Anterior cingulate cortex (tissue), 58 donors: ENCODE measurements at regions not wholly inside any gene's neighbourhood (a gene's known extent, or its start where the extent isn't known, plus 50 kb on each side); places are given as distances from the start of the nearest gene placed in this dataset.

Source experiments
- DNase-seq, 58 donors: peaks; one replicate each; lab custom pipeline; 2025; lab: John Stamatoyannopoulos, UW

DNA sequence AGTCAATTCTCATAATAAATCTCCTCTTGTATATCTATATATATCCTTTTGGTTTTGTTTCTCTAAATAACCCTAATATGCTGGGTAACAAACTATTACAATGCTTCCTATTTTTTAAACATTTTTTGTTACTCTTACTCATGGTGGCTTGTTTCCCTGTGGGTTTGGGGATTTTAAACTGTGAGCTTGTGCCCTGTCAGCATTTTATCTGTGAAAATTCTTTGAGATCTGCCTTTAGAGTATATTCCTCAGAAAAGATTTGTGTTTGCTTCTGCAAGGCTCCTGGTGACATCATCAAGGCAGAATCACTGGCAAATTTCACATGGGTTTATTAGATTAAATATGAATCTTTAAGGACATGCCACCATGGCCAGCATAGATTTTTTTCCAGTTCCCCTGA is 273.6 kb downstream of the LRFN2 start:
- DNase-seq, result no peak

DNA sequence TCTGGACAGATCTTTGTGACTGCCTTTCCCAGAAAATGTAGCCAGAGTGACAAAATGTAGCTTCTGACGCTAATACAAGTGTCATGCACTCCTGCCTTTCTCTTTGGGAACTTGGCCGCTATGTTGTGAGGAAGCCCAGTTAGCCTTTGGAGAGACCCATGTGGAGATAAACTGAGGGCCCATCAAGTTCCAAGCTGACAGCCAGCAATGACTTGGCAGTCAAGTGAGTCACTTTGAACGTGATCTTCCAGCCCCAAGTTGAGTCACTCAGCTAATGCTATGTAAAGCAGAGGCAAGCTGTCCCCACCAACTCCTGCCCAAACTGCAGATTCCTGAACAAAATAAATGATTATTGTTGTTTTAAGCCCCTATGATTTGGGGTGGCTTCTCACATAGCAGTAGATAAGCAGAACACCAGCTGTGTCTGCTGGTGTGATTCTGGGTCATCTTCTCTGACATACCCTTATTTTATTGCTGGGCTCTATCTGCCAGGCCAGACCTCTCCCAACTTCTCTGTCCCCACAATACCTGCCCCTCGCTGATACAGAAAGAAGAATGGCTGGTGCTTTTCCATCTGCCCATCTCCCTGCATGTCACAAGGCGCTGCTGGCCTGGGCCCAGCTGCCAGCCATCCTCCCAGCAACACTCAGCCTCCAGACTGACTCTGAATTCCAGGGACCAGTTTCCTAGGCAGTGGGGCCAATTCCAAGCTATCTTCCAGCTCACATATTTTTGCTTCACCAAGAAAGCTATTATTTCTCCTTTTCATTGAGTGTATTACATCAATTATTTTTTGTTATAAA is 274.8 kb downstream of the LRFN2 start:
- peak in 14 of 58 donors; percentile 2 to 41 (median 18) for DNase-seq

DNA sequence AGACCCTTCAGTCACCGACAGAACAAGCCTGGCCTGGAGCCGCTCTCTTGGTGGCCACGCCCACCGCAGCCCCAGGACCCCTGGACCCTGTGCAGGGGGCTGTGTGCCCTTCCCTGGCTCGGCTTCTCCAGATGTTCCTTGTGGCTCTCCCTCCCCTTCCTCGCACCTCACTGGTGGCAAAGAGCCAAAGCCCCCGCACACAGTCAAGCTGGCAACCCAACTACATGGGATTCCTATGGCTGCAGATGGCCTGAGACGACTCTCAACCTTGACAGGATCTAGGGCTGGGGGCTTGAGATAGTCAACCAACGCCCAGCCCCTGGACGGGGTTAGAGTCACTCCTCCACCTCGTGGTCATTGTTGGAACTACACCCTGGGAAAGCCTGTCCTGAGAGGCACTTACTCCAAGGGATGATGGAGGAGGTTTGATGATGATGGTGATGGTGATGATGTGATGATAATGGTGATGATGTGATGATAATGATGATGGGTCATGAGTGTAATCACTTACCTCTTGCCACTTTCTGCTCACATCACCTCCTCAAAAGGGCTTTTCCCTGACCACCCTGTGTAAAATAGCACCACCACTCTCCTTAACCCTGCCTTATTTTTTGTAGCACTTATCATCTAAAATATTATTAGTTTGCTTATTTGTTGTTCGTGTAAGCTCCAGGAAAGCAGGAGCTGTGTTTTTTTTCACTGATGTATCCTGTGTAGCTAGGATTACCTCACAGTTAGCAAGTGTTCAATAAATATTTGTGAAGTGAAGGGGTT is 278.4 kb downstream of the LRFN2 start:
- peak in 35 of 58 donors; percentile 6 to 60 (median 23) for DNase-seq

DNA sequence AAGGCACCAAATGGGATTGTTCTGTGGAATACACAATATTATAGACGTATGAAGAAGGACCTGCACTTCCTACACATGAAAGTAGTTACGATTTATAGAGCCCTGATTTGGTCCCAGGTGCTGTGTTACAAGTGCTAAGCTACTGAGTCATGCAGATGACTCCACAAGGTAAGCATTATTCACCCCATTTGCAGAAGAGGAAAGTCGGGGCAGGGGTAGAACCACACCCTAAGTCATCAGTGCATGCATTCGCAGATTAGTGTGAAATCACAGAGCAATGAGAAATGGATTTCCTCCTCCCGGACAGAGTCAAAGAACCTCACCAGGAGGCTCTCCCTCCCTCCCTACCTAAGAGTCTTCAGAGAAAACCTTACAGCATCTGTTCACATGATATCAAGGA is 279.5 kb downstream of the LRFN2 start:
- no peak for DNase-seq

DNA sequence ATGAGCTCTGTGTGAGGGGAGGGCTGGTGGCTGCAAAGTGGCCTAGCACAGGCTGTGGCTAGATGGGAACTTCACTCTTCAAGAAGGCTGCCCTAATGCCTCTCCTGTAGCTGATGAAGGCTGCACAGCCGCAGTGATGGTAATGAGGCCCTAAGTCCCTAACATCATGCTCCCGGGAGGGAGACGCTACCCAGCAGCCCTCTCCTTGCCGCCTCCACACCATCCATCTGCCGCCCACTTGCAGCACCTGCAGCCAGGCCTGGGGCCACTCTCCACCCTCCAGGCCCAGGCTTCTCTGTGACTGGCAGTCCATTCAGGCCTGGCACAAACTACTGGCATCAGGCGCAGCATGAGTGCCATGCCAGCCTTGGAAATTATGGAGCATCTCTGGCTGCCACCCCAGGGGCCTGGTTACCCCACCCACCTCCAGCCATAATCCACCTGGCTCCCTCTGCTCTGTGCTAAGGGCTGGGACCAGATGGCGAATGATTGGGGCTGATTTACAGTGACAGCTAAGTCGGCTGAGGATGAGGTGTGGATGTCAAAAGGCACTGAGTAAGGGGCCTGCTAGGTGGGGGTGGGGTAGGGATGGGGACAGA is 284.2 kb downstream of the LRFN2 start:
- DNase-seq, result peak in 3 of 58 donors; percentile 2 to 7 (median 7)

- peak in 46 of 58 donors; percentile 3 to 82 (median 45) for DNase-seq
These were observed 287.5 kb downstream of the LRFN2 start for GRCh38 chr6:40299681-40300080.

GRCh38 chr6:40298207-40298606 is 289.0 kb downstream of the LRFN2 start:
- DNase-seq, result no peak

- DNase-seq, result no peak
These were observed 291.8 kb downstream of the LRFN2 start for GRCh38 chr6:40295251-40295950.

DNA sequence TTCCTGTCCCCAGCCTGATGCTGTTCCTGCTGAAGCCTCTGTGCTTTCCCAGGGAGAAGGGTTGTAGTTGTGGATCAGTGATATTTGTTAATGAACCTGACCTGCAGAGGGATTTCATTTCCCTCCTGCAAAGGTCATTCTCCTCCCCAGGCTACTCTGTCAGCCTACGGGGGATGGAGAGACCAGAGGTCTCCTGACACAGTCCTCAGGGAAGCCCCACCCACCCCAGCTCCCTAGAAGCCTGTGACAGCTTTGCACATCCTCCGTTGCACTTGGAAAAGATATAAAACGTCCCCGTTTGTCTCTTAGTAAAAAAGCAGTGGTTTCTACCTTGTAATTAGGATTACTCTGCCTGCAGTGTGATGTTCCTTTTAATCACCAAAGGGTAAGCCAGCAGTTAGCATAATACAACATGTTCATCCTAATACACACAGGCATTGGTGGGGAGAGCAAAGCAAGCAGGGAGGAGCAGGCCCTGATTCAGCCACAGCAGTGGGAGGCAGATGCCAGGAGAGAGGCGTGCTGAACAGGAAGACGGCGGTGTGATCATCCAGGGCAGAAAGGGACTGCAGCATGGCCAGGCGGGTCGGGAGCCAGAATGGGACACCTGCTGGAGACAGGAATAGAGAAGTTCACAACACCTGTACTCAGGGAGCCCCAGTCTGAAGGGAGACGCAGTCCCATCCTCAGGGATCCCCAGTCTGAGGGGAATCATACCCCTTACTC is 293.5 kb downstream of the LRFN2 start:
- DNase-seq, result peak in 6 of 58 donors; percentile 4 to 25 (median 10)

GRCh38 chr6:40293060-40293459 is 294.1 kb downstream of the LRFN2 start:
- no peak for DNase-seq

DNA sequence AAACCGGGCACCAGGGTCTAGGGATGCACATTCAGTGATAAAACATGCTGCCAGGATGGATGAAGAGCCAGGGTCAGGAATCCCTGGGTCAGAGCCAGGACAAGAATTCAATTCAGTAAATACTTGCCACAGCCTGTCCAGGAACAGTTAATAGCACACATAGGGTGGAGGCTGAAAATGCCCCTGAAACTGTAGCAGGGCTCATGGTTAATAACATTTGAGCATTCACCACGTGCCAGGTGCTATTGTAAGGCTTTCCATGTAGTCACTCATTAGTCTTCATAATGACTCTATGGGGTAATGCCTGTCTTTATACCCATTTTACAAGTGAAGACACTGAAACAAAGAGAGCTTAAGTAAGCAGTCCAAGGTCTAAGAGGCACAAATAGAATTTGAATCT is 296.3 kb downstream of the LRFN2 start:
- no peak for DNase-seq

DNA sequence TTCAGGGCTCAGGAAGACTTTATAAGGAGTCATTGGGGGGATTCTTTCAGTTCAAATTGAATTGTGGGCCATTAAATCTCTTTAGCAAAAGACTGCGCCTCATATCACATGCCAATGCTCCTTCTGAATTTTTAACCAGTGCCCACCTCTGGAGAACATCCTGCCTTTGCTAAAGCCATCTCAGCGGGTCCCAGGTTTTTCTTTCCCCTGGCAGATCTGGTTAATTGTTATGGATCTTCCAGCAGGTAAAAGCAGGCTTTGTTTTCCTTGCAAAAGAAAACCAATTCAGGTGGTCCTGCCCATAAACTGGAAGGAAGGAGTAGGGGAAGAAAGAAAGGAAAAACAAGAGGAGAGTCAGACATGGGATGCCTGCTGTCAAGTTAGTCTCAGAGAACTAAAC is 298.2 kb downstream of the LRFN2 start:
- no peak for DNase-seq

DNA sequence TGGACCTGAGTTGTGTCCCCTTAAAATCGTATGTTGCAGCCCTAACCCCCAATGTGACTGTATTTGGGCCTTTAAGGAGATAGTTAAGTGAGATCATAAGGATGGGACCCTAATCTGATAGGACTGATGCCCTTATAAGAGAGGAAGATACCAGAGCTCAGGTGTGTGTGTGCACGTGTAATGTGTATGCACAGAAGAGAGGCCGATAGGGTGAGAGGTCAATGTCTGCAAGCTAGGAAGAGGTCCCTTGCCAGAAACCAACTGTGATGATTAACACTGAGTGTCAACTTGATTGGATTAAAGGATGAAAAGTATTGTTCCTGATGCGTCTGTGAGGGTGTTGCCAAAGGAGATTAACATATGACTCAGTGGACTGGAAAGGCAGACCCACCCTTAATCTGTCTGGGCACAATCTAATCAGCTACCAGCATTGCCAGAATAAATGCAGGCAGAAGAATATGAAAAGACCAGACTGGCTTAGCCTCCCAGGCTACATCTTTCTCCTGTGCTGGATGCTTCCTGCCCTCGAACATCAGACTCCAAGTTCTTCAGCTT is 299.8 kb downstream of the LRFN2 start:
- no peak for DNase-seq

- no peak for DNase-seq
These were observed 300.4 kb downstream of the LRFN2 start for GRCh38 chr6:40286721-40287120.

DNA sequence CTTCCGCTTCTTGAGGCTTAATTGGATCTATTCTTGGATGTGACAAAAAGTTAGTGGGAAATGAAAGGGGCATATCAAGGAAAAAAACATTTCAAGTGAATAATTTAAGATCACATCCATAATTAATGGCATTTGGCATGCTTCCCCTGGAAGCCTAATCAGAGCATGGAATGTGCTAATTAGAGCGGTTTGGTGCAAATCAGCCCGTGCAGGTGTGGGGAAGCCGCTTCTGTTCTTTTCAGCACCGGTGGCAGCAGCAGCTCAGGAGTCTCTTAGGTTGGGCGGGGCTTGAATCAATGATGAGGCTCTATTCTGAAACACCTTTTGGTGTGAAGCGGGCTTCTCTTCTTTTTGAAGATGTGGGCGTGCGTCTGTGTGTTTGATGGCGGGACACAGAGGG is 301.2 kb downstream of the LRFN2 start:
- no peak for DNase-seq

- DNase-seq, result no peak
These were observed 301.6 kb downstream of the LRFN2 start for GRCh38 chr6:40285535-40285934.

DNA sequence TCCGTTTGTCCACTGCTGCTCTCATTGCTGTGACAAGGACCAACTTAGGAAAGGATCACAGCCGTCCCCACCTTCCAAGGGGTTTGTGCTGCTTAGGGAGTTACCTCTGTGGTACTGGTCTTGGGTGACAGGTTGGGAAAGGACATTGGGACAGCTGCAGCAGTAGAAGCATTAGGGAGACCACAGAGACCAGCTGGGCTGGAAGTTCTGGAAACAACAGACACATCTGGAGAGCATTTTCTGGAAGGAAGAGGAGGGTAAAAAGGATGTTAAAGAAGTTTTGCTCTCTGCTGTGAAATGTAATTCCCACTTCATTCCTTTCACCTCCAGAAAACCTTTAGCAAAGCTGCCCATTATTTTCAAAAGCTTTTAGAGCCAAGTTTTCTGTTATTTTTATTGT is 304.2 kb downstream of the LRFN2 start:
- no peak for DNase-seq

DNA sequence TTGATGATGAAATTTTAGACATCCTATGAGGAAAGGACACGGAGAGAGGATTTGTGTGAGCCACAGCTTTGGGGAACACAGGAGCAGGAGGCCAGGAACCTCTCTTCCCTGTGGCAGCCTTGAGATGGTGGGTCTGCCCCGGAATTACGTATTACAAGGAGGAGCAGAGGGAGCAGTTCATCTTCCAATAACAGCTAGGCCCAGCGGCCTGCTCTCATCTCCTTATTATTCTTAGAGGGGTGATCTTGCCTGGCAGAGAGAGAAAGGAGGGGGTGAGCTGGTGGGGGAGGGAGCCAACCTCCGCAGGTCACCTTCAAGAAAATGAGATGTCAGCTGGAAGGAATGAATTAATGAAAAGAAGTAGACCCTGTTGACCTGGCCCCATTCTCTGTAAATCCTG is 305.8 kb downstream of the LRFN2 start:
- no peak for DNase-seq

GRCh38 chr6:40280231-40280630 is 306.9 kb downstream of the LRFN2 start:
- no peak for DNase-seq

DNA sequence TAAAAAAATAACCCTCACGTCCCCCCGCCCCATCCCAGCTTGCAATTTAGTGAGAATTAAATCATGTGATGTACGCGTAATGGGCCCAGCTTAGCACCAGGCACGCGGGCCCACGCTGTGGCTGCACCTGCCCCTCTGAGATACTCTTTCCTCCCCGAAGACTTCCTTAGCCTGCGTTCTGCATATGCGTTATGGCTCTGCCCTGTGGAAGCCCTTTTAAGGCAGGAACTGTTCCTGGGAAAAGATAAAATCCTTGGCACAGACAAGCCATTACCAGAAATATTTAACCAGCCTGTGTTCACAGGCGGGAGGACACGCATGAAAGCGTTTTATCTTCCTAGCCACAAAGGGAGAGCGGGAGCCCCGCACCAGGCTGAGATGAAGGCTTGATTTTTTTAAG is 311.0 kb downstream of the LRFN2 start:
- DNase-seq, result no peak
